Fibroblast of villous mesenchyme (primary cell): ENCODE measurements at regions not wholly inside any gene's neighbourhood (a gene's known extent, or its start where the extent isn't known, plus 50 kb on each side); places are given as distances from the start of the nearest gene placed in this dataset.
"Not testable (repeated sequence)": the region's sequence is repeated elsewhere in the genome, so short reads cannot be mapped to it uniquely, and the experiment has no call there.

ENCODE experiments used
- DNase-seq: peaks from one replicate; pipeline ENCODE4 v3.0.0-alpha.2; 2010; ENCODE audit warnings: low read depth
- H3K4me3 ChIP-seq: 2 replicates; pipeline ENCODE4 v1.5.1; 2011; ENCODE audit warnings: low read depth, mild to moderate bottlenecking, low read length
- TF ChIP-seq, protein P1 (sequence below): IDR thresholded peaks from 2 replicates; pipeline ENCODE4 v1.5.1; 2012; ENCODE audit warnings: low read depth, mild to moderate bottlenecking, low read length; ENCODE audit not compliant: insufficient read depth

DNA sequence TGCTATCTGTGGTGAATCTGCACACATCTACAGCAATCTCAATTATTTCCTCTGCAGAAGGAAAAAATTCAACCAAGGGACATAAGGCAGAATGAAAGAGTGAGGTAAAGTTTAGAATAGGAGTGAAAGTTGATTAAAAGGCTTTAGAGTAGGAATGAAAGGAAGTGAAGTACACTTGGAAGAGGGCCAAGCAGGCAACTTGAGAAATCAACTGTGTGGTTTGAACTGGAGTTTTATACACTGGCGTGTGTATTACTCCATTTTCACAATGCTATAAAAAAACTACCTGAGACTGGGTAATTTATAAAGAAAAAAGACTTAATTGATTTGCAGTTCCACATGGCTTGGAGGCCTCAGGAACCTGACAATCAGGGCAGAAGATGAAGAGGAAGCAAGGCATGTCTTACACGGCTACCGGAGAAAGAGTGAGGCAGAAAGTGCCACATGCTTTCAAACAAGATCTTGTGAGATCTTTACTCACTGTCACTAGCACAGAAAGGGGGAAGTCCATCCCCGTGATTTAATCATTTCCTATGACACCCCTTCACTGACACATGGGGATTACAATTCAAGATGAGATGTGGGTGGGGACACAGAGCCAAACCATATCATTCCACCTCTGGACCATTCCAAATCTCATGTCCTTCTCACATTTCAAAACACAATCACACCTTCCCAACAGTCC lies 234.8 kb downstream of the IL15 start:
- TF ChIP-seq, protein P1, sequence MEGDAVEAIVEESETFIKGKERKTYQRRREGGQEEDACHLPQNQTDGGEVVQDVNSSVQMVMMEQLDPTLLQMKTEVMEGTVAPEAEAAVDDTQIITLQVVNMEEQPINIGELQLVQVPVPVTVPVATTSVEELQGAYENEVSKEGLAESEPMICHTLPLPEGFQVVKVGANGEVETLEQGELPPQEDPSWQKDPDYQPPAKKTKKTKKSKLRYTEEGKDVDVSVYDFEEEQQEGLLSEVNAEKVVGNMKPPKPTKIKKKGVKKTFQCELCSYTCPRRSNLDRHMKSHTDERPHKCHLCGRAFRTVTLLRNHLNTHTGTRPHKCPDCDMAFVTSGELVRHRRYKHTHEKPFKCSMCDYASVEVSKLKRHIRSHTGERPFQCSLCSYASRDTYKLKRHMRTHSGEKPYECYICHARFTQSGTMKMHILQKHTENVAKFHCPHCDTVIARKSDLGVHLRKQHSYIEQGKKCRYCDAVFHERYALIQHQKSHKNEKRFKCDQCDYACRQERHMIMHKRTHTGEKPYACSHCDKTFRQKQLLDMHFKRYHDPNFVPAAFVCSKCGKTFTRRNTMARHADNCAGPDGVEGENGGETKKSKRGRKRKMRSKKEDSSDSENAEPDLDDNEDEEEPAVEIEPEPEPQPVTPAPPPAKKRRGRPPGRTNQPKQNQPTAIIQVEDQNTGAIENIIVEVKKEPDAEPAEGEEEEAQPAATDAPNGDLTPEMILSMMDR, result no peak
- DNase-seq, result no peak
- H3K4me3 ChIP-seq, result no peak overlapping the region

DNA sequence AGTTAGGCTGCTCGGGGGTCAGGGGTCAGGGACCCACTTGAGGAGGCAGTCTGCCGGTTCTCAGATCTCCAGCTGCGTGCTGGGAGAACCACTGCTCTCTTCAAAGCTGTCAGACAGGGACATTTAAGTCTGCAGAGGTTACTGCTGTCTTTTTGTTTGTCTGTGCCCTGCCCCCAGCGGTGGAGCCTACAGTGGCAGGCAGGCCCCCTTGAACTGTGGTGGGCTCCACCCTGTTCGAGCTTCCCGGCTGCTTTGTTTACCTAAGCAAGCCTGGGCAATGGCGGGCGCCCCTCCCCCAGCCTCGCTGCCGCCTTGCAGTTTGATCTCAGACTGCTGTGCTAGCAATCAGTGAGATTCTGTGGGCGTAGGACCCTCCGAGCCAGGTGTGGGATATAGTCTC lies 246.3 kb downstream of the IL15 start:
- H3K4me3 ChIP-seq, DNase-seq: not testable (repeated sequence)

DNA sequence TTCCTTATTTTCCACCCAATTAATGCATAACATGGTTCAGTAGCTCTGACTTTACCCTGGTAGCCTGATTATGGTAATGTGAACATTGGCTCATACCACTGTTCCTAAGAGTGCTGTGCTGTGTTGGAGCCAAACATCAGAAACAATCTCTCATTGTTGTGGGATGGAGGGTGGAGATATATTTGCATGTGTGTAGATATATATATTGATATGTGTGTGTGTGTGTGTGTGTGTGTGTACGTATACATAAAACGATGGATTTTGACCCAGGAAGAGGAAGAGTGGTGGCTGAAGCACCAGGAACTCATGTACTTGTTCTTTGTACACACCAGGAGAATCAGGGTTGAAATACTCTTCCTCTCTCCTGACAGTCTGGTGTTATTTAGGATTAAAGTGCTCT lies 247.7 kb downstream of the IL15 start:
- no peak for DNase-seq
- H3K4me3 ChIP-seq, result no peak overlapping the region
- TF ChIP-seq, protein P1, result no peak

DNA sequence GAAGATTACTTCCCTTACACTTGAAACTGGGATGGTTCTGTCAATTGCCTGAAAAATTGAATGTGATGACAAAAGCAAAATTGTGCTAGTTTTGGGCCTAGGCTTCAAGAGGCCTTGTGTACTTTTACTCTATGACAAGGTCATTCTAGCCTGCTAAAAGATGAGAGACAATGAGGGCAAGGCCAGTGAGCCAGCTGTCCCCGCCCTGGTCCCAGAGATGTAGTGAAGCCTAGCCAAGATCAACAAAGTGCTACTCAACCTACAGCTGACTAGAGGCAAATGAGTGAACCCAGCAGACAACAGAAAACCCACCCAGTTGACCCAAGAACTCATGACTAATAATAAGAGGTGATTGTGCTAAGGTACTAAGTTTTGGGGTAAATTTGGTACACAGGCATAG lies 248.7 kb downstream of the IL15 start:
- TF ChIP-seq, protein P1, result no peak
- DNase-seq, result no peak
- no peak overlapping the region for H3K4me3 ChIP-seq

DNA sequence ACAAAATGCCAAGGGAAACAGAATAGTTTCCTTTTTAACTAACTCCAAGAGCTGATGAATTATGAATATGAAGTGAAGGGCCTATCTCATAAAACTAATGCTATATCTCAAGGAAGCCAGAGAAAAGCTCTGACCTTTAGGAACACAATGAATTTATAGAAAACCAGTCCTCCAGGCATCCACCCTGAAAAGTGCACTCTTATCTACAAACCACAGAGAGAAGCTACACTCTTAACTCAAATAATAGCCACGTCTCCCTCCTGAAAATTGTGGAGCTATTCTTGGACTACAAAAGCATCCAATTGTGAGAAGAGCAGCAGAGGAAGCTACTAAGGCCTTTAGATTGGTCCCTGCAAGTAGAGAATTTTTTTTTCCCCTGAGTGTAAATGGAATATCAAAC lies 253.9 kb downstream of the IL15 start:
- no peak overlapping the region for H3K4me3 ChIP-seq
- no peak for DNase-seq
- TF ChIP-seq, protein P1, result no peak

DNA sequence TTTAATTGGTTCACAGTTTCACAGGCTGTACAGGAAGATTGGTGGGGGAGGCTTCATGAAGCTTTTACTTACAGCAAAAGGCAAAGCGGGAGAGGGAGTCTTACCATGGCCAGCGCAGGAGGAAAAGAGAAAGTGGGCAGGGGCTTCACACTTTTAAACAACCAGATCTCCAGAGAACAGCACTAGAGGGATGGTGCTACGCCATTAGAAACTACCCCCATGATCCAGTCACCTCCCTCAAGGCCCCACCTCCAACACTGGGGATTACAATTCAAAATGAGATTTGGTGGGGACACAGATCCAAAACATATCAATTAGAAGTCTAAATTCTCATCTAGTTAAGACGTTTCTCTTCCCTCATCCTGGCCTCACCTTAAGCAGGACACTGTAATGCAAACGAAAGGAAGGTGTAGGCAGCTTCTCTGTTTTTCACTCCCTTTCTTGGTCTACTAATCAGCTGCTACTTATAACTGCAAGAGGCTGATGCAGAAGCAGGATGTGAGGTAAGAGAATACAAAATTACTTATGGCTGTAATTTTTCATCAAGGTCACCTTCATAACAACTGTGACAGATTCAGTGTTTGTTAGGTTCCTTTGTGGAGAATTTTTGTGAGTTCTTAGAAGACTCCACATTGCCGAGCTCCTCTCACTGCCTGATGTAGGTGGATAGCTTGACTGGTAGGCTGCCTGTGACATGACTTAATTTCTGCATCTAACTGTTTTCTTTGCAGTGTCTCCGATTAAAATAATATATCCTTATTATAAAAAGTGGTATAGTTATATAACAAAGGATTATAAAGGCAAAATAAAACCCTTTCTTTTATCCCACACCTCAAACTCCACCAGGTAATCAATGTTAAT lies 255.1 kb downstream of the IL15 start:
- no peak for DNase-seq
- TF ChIP-seq, protein P1, result no peak
- no peak overlapping the region for H3K4me3 ChIP-seq

DNA sequence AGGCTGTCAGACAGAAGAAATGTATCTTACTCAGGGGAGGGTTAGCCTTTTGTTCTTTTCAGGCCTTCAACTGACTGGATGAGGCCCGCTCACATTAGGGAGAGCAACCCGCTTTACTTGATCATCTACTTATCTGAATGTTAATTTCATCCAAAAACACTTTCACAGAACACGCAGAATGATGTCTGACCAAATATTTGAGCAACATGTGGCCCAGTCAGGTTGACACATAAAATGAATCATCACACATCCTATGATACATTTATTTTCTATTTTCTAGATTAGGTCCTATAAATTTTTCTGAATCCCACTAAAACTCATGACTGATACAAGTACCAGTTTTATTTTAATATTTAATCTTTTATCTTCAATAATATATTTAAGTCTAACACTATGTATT lies 260.3 kb downstream of the IL15 start:
- no peak for DNase-seq
- TF ChIP-seq, protein P1, result no peak
- no peak overlapping the region for H3K4me3 ChIP-seq
